NCI-H1092 (cell line): ENCODE measurements at regions not wholly inside any gene's neighbourhood (a gene's known extent, or its start where the extent isn't known, plus 50 kb on each side); places are given as distances from the start of the nearest gene placed in this dataset.

Experiments
- DNase-seq: peaks from one replicate; lab custom pipeline; 2025; lab: John Stamatoyannopoulos, UW

GRCh38 chr4:63814171-63814964, 594.9 kb downstream of the TECRL start:
- no peak for DNase-seq

GRCh38 chr4:63799166-63799565, 610.1 kb downstream of the TECRL start:
- DNase-seq, result no peak

GRCh38 chr4:63795301-63795700, 613.9 kb downstream of the TECRL start:
- DNase-seq, result no peak

GRCh38 chr4:63790377-63790776, 618.9 kb downstream of the TECRL start:
- no peak for DNase-seq

GRCh38 chr4:63788271-63788670, 621.0 kb downstream of the TECRL start:
- no peak for DNase-seq

GRCh38 chr4:63787326-63787725, 621.9 kb downstream of the TECRL start:
- no peak for DNase-seq

GRCh38 chr4:63786171-63786570, 623.1 kb downstream of the TECRL start:
- DNase-seq, result no peak

GRCh38 chr4:63784822-63785221, 624.4 kb downstream of the TECRL start:
- no peak for DNase-seq

GRCh38 chr4:63777601-63778000, 631.6 kb downstream of the TECRL start:
- DNase-seq, result no peak

GRCh38 chr4:63764400-63764799, 644.9 kb downstream of the TECRL start:
- no peak for DNase-seq

GRCh38 chr4:63757929-63758328, 651.3 kb downstream of the TECRL start:
- DNase-seq, result no peak

GRCh38 chr4:63742882-63743281, 666.4 kb downstream of the TECRL start:
- no peak for DNase-seq

GRCh38 chr4:63729519-63729918, 679.7 kb downstream of the TECRL start:
- no peak for DNase-seq

- DNase-seq, result no peak
These were observed 680.6 kb downstream of the TECRL start for GRCh38 chr4:63728480-63729177.

GRCh38 chr4:63717384-63717783, 691.9 kb downstream of the TECRL start:
- no peak for DNase-seq

GRCh38 chr4:63708661-63709060, 700.6 kb downstream of the TECRL start:
- no peak for DNase-seq

- DNase-seq, result no peak
These were observed 708.7 kb downstream of the TECRL start for GRCh38 chr4:63700569-63700968.

GRCh38 chr4:63693321-63693720, 715.9 kb downstream of the TECRL start:
- DNase-seq, result no peak

- DNase-seq, result no peak
These were observed 730.8 kb downstream of the TECRL start for GRCh38 chr4:63678358-63678931.

- no peak for DNase-seq
These were observed 738.5 kb downstream of the TECRL start for GRCh38 chr4:63670735-63671134.

GRCh38 chr4:63663870-63664269, 745.4 kb downstream of the TECRL start:
- DNase-seq, result no peak

- DNase-seq, result no peak
These were observed 764.9 kb downstream of the TECRL start for GRCh38 chr4:63644396-63644795.

- DNase-seq, result no peak
These were observed 772.0 kb downstream of the TECRL start for GRCh38 chr4:63637270-63637669.
